HEK293 (cell line): ENCODE measurements at regions not wholly inside any gene's neighbourhood (a gene's known extent, or its start where the extent isn't known, plus 50 kb on each side); places are given as distances from the start of the nearest gene placed in this dataset.

Experiments
- CTCF ChIA-PET: fragments of 350-600 bp; formaldehyde crosslinking; extraction: SDS; loops from one replicate; lab custom pipeline; 2021; ENCODE audit warnings: antibody characterized with exemption; lab: Yijun Ruan, JAX
- POLR2A ChIA-PET: fragments of 300-600 bp; formaldehyde crosslinking; extraction: SDS; loops from one replicate; lab custom pipeline; 2020; ENCODE audit warnings: antibody characterized with exemption, inconsistent platforms; lab: Yijun Ruan, JAX
- H3K27ac ChIP-seq: fragments of 200-500 bp; sonication (Bioruptor generic); 2 replicates; pipeline ENCODE4 v1.5.1; 2014; ENCODE audit warnings: low read depth, low read length, control low read depth, inconsistent platforms; ENCODE audit errors: extremely low read depth
- H3K36me3 ChIP-seq, 2 experiments: fragments of 200-500 bp in 1 of 2; sonication (Bioruptor generic) in 1 of 2; 1 replicate in 1 of 2; 2 replicates in 1 of 2; pipeline ENCODE4 v1.5.1; 2014 to 2017; ENCODE audit warnings: inconsistent platforms in 2 of 2, low read length in 2 of 2; ENCODE audit not compliant: control insufficient read depth in 2 of 2, insufficient read depth in 1 of 2
- H3K4me1 ChIP-seq: fragments of 200-500 bp; sonication (Bioruptor generic); 2 replicates; pipeline ENCODE4 v1.5.1; 2014; ENCODE audit warnings: mild to moderate bottlenecking, low read length, inconsistent platforms; ENCODE audit not compliant: control insufficient read depth, insufficient read depth
- H3K4me3 ChIP-seq: 2 replicates; pipeline ENCODE4 v1.5.1; 2011; ENCODE audit warnings: low read depth, mild to moderate bottlenecking, control low read depth, low read length, moderate library complexity
- H3K9me3 ChIP-seq: fragments of 200-500 bp; sonication (Bioruptor generic); 2 replicates; pipeline ENCODE4 v1.5.1; 2014; ENCODE audit warnings: low read depth, low read length, inconsistent platforms; ENCODE audit not compliant: control insufficient read depth, insufficient read depth
- BCL11A ChIP-seq: fragments of 450-650 bp; formaldehyde crosslinking; IDR thresholded peaks from 2 replicates; pipeline ENCODE4 v1.5.1; 2016; ENCODE audit warnings: low read depth, missing biosample characterization, missing genetic modification characterization
- GLI4 ChIP-seq: fragments of 450-650 bp; formaldehyde crosslinking; IDR thresholded peaks from 2 replicates; pipeline ENCODE4 v1.5.1; 2016; ENCODE audit warnings: missing biosample characterization, missing genetic modification characterization
- KLF1 ChIP-seq: fragments of 450-650 bp; formaldehyde crosslinking; IDR thresholded peaks from 2 replicates; pipeline ENCODE4 v1.5.1; 2016; ENCODE audit warnings: missing biosample characterization, missing genetic modification characterization
- PRDM2 ChIP-seq: fragments of 450-650 bp; formaldehyde crosslinking; IDR thresholded peaks from 2 replicates; pipeline ENCODE4 v1.5.1; 2016; ENCODE audit warnings: missing biosample characterization, missing genetic modification characterization, borderline replicate concordance
- TCF7L2 ChIP-seq: IDR thresholded peaks from 2 replicates; pipeline ENCODE4 v1.6.1; 2011; ENCODE audit warnings: low read depth, mild to moderate bottlenecking, inconsistent platforms, low read length, moderate library complexity, borderline replicate concordance
- ZNF174 ChIP-seq: fragments of 450-650 bp; formaldehyde crosslinking; IDR thresholded peaks from 2 replicates; pipeline ENCODE4 v1.5.0; 2017; ENCODE audit warnings: missing biosample characterization, mild to moderate bottlenecking, missing genetic modification characterization
- ZNF24 ChIP-seq: fragments of 450-650 bp; formaldehyde crosslinking; IDR thresholded peaks from 2 replicates; pipeline ENCODE4 v1.5.1; 2016; ENCODE audit warnings: missing biosample characterization, missing genetic modification characterization
- ZNF280D ChIP-seq: fragments of 450-650 bp; formaldehyde crosslinking; IDR thresholded peaks from 2 replicates; pipeline ENCODE4 v1.5.1; 2016; ENCODE audit warnings: missing biosample characterization, missing genetic modification characterization
- ZNF366 ChIP-seq: fragments of 450-650 bp; formaldehyde crosslinking; conservative IDR thresholded peaks from 2 replicates; pipeline ENCODE4 v1.5.1; 2016; ENCODE audit warnings: missing biosample characterization, missing genetic modification characterization
- ZNF416 ChIP-seq: fragments of 450-650 bp; formaldehyde crosslinking; IDR thresholded peaks from 2 replicates; pipeline ENCODE4 v1.5.1; 2016; ENCODE audit warnings: missing biosample characterization, missing genetic modification characterization
- ZNF48 ChIP-seq: fragments of 450-650 bp; formaldehyde crosslinking; IDR thresholded peaks from 2 replicates; pipeline ENCODE4 v1.5.1; 2016; ENCODE audit warnings: missing biosample characterization, missing genetic modification characterization
- ZNF529 ChIP-seq: fragments of 450-650 bp; formaldehyde crosslinking; IDR thresholded peaks from 2 replicates; pipeline ENCODE4 v1.5.1; 2017; ENCODE audit warnings: missing genetic modification characterization, missing biosample characterization; ENCODE audit not compliant: insufficient replicate concordance
- ZNF561 ChIP-seq: fragments of 450-650 bp; IDR thresholded peaks from 2 replicates; pipeline ENCODE4 v1.5.1; 2018; ENCODE audit warnings: missing biosample characterization, missing genetic modification characterization, borderline replicate concordance
- ZNF596 ChIP-seq: fragments of 450-650 bp; IDR thresholded peaks from 2 replicates; pipeline ENCODE4 v1.5.0; 2018; ENCODE audit warnings: missing biosample characterization, mild to moderate bottlenecking, missing genetic modification characterization, moderate library complexity
- ZNF629 ChIP-seq: fragments of 450-650 bp; formaldehyde crosslinking; IDR thresholded peaks from 2 replicates; pipeline ENCODE4 v1.5.1; 2017; ENCODE audit warnings: missing biosample characterization, missing genetic modification characterization
- ZNF701 ChIP-seq: fragments of 450-650 bp; formaldehyde crosslinking; IDR thresholded peaks from 2 replicates; pipeline ENCODE4 v1.5.1; 2016; ENCODE audit warnings: missing biosample characterization, missing genetic modification characterization
- ZNF792 ChIP-seq: fragments of 450-650 bp; formaldehyde crosslinking; IDR thresholded peaks from 2 replicates; pipeline ENCODE4 v1.5.1; 2016; ENCODE audit warnings: missing biosample characterization, missing genetic modification characterization
- ZXDB ChIP-seq: fragments of 450-650 bp; formaldehyde crosslinking; IDR thresholded peaks from 2 replicates; pipeline ENCODE4 v1.5.1; 2016; ENCODE audit warnings: missing biosample characterization, missing genetic modification characterization
- TF ChIP-seq, protein P1 (sequence below): fragments of 450-650 bp; formaldehyde crosslinking; IDR thresholded peaks from 2 replicates; pipeline ENCODE4 v1.5.1; 2016; ENCODE audit warnings: missing biosample characterization, missing genetic modification characterization, low read depth
- TF ChIP-seq, protein P2 (sequence below): fragments of 450-650 bp; formaldehyde crosslinking; IDR thresholded peaks from 2 replicates; pipeline ENCODE4 v1.5.1; 2017; ENCODE audit warnings: missing biosample characterization, mild to moderate bottlenecking, missing genetic modification characterization, moderate library complexity
- TF ChIP-seq, protein P3 (sequence below): sonication (generic); formaldehyde crosslinking; IDR thresholded peaks from 2 replicates; pipeline ENCODE4 v1.8.1; 2022; ENCODE audit warnings: mild to moderate bottlenecking, moderate library complexity, missing genetic modification reagents

GRCh38 chr3:110254591-110254990, 817.0 kb upstream of the NECTIN3 start:
- H3K36me3 ChIP-seq, result no peaks in the 10 kb centered on the region
- H3K27ac ChIP-seq, result no peak overlapping the region
- no peaks in the 10 kb centered on the region for H3K4me1 ChIP-seq
- H3K4me3 ChIP-seq, result no peak overlapping the region
- TF ChIP-seq ZNF280D (tag by site-specific recombination) (no peak), ZNF596 (tag by site-specific recombination) (no peak), ZNF529 (tag by site-specific recombination) (no peak), ZNF416 (tag by site-specific recombination) (no peak), ZNF629 (tag by site-specific recombination) (no peak), ZNF24 (tag by site-specific recombination) (no peak), ZNF792 (tag by site-specific recombination) (no peak), KLF1 (tag by site-specific recombination) (no peak), BCL11A (tag by site-specific recombination) (no peak), ZNF701 (tag by site-specific recombination) (no peak), ZNF366 (tag by site-specific recombination) (no peak)
- TF ChIP-seq, protein P1, sequence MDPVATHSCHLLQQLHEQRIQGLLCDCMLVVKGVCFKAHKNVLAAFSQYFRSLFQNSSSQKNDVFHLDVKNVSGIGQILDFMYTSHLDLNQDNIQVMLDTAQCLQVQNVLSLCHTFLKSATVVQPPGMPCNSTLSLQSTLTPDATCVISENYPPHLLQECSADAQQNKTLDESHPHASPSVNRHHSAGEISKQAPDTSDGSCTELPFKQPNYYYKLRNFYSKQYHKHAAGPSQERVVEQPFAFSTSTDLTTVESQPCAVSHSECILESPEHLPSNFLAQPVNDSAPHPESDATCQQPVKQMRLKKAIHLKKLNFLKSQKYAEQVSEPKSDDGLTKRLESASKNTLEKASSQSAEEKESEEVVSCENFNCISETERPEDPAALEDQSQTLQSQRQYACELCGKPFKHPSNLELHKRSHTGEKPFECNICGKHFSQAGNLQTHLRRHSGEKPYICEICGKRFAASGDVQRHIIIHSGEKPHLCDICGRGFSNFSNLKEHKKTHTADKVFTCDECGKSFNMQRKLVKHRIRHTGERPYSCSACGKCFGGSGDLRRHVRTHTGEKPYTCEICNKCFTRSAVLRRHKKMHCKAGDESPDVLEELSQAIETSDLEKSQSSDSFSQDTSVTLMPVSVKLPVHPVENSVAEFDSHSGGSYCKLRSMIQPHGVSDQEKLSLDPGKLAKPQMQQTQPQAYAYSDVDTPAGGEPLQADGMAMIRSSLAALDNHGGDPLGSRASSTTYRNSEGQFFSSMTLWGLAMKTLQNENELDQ (tag by site-specific recombination), result no peak
- TF ChIP-seq, protein P2, sequence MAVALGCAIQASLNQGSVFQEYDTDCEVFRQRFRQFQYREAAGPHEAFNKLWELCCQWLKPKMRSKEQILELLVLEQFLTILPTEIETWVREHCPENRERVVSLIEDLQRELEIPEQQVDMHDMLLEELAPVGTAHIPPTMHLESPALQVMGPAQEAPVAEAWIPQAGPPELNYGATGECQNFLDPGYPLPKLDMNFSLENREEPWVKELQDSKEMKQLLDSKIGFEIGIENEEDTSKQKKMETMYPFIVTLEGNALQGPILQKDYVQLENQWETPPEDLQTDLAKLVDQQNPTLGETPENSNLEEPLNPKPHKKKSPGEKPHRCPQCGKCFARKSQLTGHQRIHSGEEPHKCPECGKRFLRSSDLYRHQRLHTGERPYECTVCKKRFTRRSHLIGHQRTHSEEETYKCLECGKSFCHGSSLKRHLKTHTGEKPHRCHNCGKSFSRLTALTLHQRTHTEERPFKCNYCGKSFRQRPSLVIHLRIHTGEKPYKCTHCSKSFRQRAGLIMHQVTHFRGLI (tag by site-specific recombination), result no peak
- TF ChIP-seq, protein P3, sequence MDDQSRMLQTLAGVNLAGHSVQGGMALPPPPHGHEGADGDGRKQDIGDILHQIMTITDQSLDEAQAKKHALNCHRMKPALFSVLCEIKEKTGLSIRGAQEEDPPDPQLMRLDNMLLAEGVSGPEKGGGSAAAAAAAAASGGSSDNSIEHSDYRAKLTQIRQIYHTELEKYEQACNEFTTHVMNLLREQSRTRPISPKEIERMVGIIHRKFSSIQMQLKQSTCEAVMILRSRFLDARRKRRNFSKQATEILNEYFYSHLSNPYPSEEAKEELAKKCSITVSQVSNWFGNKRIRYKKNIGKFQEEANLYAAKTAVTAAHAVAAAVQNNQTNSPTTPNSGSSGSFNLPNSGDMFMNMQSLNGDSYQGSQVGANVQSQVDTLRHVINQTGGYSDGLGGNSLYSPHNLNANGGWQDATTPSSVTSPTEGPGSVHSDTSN, result no peak
- H3K9me3 ChIP-seq, result no peaks in the 10 kb centered on the region
- POLR2A ChIA-PET, result no interaction called here
- CTCF ChIA-PET, result no interaction called here

GRCh38 chr3:110261141-110261540, 810.5 kb upstream of the NECTIN3 start:
- no peak overlapping the region for H3K27ac ChIP-seq
- no peaks in the 10 kb centered on the region for H3K9me3 ChIP-seq
- no peaks in the 10 kb centered on the region for H3K4me1 ChIP-seq
- H3K36me3 ChIP-seq, result no peaks in the 10 kb centered on the region
- no peak overlapping the region for H3K4me3 ChIP-seq
- CTCF ChIA-PET, result no interaction called here
- POLR2A ChIA-PET, result no interaction called here
- no peak for TF ChIP-seq ZNF561 (tag by site-specific recombination)
- TF ChIP-seq TCF7L2, result no peak
- TF ChIP-seq ZNF174 (tag by site-specific recombination), result no peak
- no peak for TF ChIP-seq ZNF48 (tag by site-specific recombination)
- no peak for TF ChIP-seq ZXDB (tag by site-specific recombination)
- TF ChIP-seq PRDM2 (tag by site-specific recombination), result no peak
- no peak for TF ChIP-seq GLI4 (tag by site-specific recombination)
